C4-2B (cell line): ENCODE measurements at regions not wholly inside any gene's neighbourhood (a gene's known extent, or its start where the extent isn't known, plus 50 kb on each side); places are given as distances from the start of the nearest gene placed in this dataset.

Experiments
- H3K27ac ChIP-seq: fragments of 450-650 bp; 2 replicates; pipeline ENCODE4 v1.5.1; 2017
- ZFX ChIP-seq: fragments of 450-650 bp; IDR thresholded peaks from 2 replicates; pipeline ENCODE4 v1.6.1; 2017
- TF ChIP-seq, protein P1 (sequence below): fragments of 450-650 bp; conservative IDR thresholded peaks from 2 replicates; pipeline ENCODE4 v1.5.1; 2017; ENCODE audit warnings: mild to moderate bottlenecking

DNA sequence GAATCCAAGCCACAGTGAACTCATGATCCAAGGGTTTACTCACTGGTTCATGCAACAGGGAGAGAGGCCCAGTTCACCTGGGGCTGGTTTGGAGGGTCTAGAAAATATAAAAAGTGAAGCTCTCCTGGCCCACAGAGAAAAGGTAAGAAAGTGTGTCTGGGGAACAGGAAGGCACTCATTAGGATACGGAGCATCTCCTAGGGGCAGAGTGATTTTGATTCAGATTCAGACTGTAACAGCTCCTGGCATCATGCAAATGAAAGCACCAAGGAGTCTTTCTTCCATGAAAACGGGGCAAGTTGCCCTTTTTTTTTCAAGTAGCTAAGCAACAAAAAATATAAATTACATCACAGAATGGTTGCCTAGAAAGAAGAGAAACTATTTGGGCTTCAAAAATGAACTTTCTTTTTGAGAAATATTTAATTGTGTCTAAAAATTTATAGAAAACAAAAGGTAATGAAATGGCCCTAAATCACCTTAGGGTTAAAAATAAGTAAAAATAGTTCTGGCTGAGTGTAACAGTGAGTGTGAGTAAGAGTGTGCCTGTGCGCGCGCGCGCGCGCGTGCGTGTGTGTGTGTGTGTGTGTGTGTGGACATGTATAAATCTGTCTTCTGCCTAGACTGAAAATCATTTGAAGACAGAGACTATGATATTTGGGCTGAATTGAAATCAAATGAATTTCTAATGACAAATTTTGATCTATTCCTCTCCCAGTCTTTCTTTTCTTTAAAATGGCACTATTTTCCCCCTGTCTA is 177.8 kb upstream of the ZNF462 start:
- H3K27ac ChIP-seq = no peak overlapping the region
- no peak for TF ChIP-seq ZFX
- TF ChIP-seq, protein P1, sequence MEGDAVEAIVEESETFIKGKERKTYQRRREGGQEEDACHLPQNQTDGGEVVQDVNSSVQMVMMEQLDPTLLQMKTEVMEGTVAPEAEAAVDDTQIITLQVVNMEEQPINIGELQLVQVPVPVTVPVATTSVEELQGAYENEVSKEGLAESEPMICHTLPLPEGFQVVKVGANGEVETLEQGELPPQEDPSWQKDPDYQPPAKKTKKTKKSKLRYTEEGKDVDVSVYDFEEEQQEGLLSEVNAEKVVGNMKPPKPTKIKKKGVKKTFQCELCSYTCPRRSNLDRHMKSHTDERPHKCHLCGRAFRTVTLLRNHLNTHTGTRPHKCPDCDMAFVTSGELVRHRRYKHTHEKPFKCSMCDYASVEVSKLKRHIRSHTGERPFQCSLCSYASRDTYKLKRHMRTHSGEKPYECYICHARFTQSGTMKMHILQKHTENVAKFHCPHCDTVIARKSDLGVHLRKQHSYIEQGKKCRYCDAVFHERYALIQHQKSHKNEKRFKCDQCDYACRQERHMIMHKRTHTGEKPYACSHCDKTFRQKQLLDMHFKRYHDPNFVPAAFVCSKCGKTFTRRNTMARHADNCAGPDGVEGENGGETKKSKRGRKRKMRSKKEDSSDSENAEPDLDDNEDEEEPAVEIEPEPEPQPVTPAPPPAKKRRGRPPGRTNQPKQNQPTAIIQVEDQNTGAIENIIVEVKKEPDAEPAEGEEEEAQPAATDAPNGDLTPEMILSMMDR = no peak

DNA sequence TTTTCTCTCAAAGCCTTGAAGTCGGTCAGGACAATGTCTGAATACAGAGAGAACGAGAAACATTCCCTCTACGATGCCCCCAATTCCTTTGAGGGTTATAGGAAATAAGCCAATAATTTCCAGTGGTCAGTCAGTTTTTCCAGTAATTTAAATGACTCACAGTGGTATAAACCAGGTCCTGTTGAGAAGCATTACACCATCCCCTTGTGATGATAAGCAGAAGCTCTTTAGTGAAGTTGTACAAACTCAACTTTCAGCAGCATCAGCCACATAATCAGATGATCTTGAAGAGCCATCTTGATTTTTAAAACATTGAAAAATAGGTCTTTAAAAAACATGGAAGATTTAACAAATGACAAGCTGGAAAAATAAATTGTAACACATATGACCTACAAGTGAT is 173.9 kb upstream of the ZNF462 start:
- no peak overlapping the region for H3K27ac ChIP-seq

DNA sequence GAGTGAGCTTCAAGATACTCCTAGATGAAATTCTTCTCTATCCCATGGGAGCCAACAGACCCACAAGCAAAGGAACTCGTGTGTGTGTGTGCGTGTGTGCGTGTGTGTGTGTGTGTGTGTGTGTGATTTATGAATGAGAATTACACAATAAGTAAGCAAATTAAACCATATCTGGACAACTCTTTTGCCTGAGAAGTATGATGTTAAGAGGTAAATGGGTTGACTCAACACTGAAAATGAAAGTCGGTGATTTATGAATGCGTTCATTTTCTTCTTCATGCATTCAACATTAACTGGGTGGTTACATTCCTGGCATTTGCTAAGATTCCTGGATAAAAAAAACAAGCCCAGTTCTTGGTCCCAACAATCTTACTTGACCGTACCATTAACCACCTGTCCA is 171.3 kb upstream of the ZNF462 start:
- H3K27ac ChIP-seq = no peak overlapping the region
- TF ChIP-seq ZFX = no peak
- TF ChIP-seq, protein P1 = no peak

More for the DNA sequence above, 173.9 kb upstream of the ZNF462 start:
- TF ChIP-seq, protein P1 = no peak
- no peak for TF ChIP-seq ZFX

DNA sequence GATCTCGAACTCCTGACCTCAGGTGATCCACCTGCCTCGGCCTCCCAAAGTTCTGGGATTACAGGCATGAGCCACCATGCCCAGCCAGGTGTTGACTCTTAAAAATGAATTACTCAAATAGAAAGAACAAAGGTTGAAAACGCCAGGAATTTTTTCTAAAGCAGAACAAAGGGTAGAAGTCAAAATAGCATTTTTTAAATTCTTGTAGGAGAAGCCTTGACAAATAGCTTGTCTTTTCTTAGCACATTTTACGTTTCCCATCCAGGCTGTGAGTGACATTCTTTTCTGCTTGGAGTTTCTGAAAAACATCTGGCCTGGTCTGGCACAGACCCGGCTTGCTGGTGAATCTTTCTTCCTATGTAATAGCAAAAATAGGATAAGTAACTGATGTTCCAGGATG is 169.4 kb upstream of the ZNF462 start:
- H3K27ac ChIP-seq = no peak overlapping the region
- TF ChIP-seq, protein P1 = no peak
- no peak for TF ChIP-seq ZFX

DNA sequence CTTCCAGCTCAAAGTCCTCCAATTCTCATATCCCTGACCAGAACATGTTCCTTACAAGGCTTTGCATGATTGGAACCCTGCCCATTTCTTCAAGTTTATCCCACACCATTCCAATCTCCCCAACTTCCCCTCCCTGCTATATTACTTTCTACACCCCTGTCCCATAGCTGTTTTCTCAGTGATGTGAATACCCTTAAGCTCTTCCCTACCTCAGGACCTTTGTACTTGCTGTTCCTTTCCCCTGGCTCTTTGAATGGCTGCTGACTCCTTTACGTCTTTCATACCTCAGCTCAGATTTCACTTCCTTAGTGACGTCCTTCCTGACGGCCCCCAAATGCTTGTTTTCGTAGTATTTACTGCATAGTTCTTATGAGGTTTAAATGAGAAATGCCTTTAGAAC is 166.2 kb upstream of the ZNF462 start:
- no peak overlapping the region for H3K27ac ChIP-seq
- no peak for TF ChIP-seq ZFX
- TF ChIP-seq, protein P1 = no peak

DNA sequence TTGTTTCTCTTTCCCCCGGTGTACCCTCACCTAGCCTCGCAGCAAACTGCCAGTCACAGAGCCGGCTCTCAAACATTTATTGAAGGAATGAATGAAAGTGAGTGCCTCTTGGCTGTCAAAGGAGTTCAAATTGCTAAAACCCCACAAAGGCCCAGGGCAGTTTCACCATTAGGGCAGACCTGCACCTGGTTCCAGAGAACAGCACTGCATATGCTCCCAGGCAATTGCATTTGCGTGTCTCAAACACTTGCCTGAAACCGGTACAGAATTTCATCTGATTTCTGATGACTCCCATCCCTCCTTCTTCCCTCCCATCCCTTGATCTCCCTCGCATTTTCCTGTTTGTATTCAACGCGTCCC is 165.6 kb upstream of the ZNF462 start:
- H3K27ac ChIP-seq = no peak overlapping the region
- TF ChIP-seq, protein P1 = no peak
- no peak for TF ChIP-seq ZFX

DNA sequence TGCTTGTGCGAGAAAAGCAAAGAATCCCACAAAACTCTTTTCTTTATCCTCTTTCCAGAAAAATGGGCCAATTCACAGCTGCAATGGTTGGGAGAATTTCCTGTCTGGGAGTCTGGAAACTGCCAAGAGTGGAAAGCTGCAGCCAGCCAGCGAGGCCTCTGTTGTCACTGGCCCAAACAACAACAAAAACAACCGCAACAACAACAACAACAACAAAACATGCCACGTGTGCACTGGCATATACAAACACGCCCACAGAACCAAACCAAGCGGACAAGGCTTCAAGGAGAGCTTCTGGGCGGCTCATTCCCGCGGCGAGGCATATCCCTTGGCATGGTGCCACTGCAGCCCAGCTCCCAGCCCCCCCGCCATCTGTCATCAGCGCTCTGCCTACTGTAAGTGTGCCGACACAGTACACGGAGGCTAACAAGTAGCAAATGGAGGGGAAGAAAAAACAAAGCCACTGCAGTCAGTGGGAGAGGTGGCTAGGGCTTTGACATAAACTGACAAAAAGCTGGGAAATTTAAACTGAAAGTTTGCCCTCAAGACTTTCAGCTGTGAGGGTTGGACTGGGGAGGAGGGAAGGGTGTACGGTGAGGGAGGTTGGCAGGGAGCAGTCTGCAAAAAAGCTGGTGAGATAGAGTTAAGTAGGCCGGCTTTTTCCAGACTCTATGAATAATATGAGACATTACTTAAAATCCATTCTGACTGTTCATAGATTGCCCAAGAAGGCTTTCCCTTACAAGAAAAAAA is 165.0 kb upstream of the ZNF462 start:
- H3K27ac ChIP-seq = no peak overlapping the region
- TF ChIP-seq, protein P1 = no peak
- no peak for TF ChIP-seq ZFX
